ENCODE measurements at regions not wholly inside any gene's neighbourhood (a gene's known extent, or its start where the extent isn't known, plus 50 kb on each side); places are given as distances from the start of the nearest gene placed in this dataset.

GRCh38 chr6:44042989-44043478 is 84.2 kb downstream of the MRPL14 start:
- TF ChIP-seq CTCF (IDR thresholded peaks at IDR 0.05) = no peak
- no peak for TF ChIP-seq USF1 (IDR thresholded peaks at IDR 0.05; ENCODE audit: borderline replicate concordance, low read depth)
- TF ChIP-seq FOXJ3 (CRISPR knock-in tag; IDR thresholded peaks at IDR 0.05) = no peak

Data from SK-N-SH (cell line).